H1 (cell line): ENCODE measurements at regions not wholly inside any gene's neighbourhood (a gene's known extent, or its start where the extent isn't known, plus 50 kb on each side); places are given as distances from the start of the nearest gene placed in this dataset.

Source experiments
- ATF2 ChIP-seq: IDR thresholded peaks from 2 replicates; pipeline ENCODE4 v1.6.1; 2012; ENCODE audit warnings: low read length, inconsistent platforms
- MAFK ChIP-seq: IDR thresholded peaks from 2 replicates; pipeline ENCODE4 v1.6.1; 2012; ENCODE audit warnings: low read depth, mild to moderate bottlenecking, improper control_type of control experiment, low read length
- NRF1 ChIP-seq: IDR thresholded peaks from 2 replicates; pipeline ENCODE4 v1.6.1; 2011; ENCODE audit warnings: mild to moderate bottlenecking, low read depth, low read length, improper control_type of control experiment
- RFX5 ChIP-seq: IDR thresholded peaks from 2 replicates; pipeline ENCODE4 v1.6.1; 2011; ENCODE audit warnings: low read depth, low read length, improper control_type of control experiment, borderline replicate concordance
- ZNF274 ChIP-seq: IDR thresholded peaks from 2 replicates; pipeline ENCODE4 v1.7.0; 2012; ENCODE audit warnings: low read length, borderline replicate concordance; ENCODE audit errors: extremely low read depth
- TF ChIP-seq, protein P1 (sequence below): IDR thresholded peaks from 2 replicates; pipeline ENCODE4 v1.6.1; 2012; ENCODE audit warnings: inconsistent platforms

DNA sequence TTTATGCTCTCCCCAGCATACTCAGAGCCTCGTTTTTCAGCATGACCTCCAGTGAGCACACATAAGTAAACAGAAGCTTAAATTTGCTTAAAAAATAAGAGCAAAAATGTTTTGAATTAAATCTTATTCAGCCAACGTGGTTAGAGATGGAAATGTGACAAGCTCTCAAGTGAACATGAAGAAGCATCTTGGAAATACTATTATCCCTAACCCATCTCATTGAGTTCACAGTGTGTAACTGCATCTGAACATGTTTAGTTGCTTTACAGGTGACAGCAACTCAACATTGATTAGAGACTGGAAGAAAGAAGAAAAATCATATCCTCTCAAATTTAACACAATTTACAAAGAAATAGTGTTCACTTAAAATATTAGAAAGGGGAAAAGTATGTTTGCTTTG lies 1785.1 kb downstream of the MAT2B start (continued):
- TF ChIP-seq ATF2 (no peak), NRF1 (no peak), MAFK (no peak), ZNF274 (no peak), RFX5 (no peak)
- TF ChIP-seq, protein P1, sequence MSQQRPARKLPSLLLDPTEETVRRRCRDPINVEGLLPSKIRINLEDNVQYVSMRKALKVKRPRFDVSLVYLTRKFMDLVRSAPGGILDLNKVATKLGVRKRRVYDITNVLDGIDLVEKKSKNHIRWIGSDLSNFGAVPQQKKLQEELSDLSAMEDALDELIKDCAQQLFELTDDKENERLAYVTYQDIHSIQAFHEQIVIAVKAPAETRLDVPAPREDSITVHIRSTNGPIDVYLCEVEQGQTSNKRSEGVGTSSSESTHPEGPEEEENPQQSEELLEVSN: no peak
- TF ChIP-seq, all 59 proteins: peak for 0
